MCF 10A (cell line): ENCODE measurements at regions not wholly inside any gene's neighbourhood (a gene's known extent, or its start where the extent isn't known, plus 50 kb on each side); places are given as distances from the start of the nearest gene placed in this dataset.

ENCODE experiments used
- BruUV-seq: library from RNA; stranded (reverse); fragments of 400-500 nt; replicated peaks from 2 replicates; lab custom pipeline; 2021; lab: Mats Ljungman, UMichigan
- CTCF ChIA-PET: fragments of 300-600 bp; sonication (Branson Sonifier 250); formaldehyde crosslinking; extraction: SDS; loops from one replicate; lab custom pipeline; 2021; ENCODE audit warnings: antibody characterized with exemption, inconsistent platforms; lab: Yijun Ruan, JAX
- POLR2A ChIA-PET: fragments of 300-600, 350-650 bp; sonication (Branson Sonifier 250); formaldehyde crosslinking; extraction: SDS; loops from one replicate; lab custom pipeline; 2020; ENCODE audit warnings: antibody characterized with exemption, inconsistent platforms; lab: Yijun Ruan, JAX
- DNase-seq: peaks from one replicate; pipeline ENCODE4 v3.0.0-alpha.2; 2018; ENCODE audit not compliant: unreplicated experiment
- H3K27ac Mint-ChIP-seq: one replicate; pipeline ENCODE4 v1.8.0; 2022; ENCODE audit warnings: mild to moderate bottlenecking, low read depth, mixed read lengths; ENCODE audit not compliant: unreplicated experiment
- H3K27me3 Mint-ChIP-seq: one replicate; pipeline ENCODE4 v1.8.0; 2022; ENCODE audit warnings: mixed read lengths; ENCODE audit not compliant: insufficient read depth, unreplicated experiment
- H3K36me3 Mint-ChIP-seq: one replicate; pipeline ENCODE4 v1.8.0; 2022; ENCODE audit warnings: mild to moderate bottlenecking, moderate library complexity, mixed read lengths; ENCODE audit not compliant: insufficient read depth, unreplicated experiment
- H3K4me1 Mint-ChIP-seq: one replicate; pipeline ENCODE4 v1.8.0; 2022; ENCODE audit warnings: mixed read lengths; ENCODE audit not compliant: insufficient read depth, unreplicated experiment
- H3K4me3 Mint-ChIP-seq: one replicate; pipeline ENCODE4 v1.8.0; 2022; ENCODE audit warnings: mild to moderate bottlenecking, moderate library complexity, mixed read lengths; ENCODE audit not compliant: unreplicated experiment
- H3K9me3 Mint-ChIP-seq: one replicate; pipeline ENCODE4 v1.8.0; 2022; ENCODE audit warnings: mixed read lengths; ENCODE audit not compliant: unreplicated experiment
- intact Hi-C: fragments of 100-400 bp; cut with micrococcal nuclease; formaldehyde crosslinking; loops from 2 replicates; pipeline ENCODE4 v1.14.1; 2022
- TF ChIP-seq, protein P1 (sequence below): fragments of 200-600 bp; IDR thresholded peaks from one replicate; pipeline ENCODE4 v1.8.0; 2022; ENCODE audit warnings: antibody characterized with exemption, mild to moderate bottlenecking; ENCODE audit not compliant: unreplicated experiment

DNA sequence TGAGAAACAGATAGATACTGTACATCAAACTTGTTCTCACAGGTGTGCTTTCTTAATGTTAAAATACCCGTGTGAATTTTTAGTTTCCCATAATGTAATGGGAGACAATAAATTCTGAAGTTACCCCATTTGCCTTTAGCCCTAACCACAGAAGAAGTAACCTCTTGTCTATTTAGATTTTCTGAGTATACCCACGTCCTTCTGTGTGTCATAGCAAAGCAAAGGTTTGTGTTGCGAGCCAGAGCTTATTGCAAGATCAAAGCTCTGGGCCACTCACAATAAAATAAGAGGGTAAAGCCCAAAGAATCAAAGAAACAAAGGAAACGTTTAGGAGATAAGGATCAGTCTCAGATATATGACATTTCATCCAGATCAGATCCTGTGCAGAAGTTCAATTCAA is 73.9 kb downstream of the BMP4 start:
- Mint-ChIP-seq H3K27ac (no peak overlapping the region), H3K9me3 (no peaks in the 10 kb centered on the region), H3K36me3 (no peaks in the 10 kb centered on the region), H3K4me1 (no peaks in the 10 kb centered on the region), H3K27me3 (no peaks in the 10 kb centered on the region), H3K4me3 (no peak overlapping the region)
- no peak for DNase-seq
- no TSS peak for BruUV-seq
- TF ChIP-seq, protein P1, sequence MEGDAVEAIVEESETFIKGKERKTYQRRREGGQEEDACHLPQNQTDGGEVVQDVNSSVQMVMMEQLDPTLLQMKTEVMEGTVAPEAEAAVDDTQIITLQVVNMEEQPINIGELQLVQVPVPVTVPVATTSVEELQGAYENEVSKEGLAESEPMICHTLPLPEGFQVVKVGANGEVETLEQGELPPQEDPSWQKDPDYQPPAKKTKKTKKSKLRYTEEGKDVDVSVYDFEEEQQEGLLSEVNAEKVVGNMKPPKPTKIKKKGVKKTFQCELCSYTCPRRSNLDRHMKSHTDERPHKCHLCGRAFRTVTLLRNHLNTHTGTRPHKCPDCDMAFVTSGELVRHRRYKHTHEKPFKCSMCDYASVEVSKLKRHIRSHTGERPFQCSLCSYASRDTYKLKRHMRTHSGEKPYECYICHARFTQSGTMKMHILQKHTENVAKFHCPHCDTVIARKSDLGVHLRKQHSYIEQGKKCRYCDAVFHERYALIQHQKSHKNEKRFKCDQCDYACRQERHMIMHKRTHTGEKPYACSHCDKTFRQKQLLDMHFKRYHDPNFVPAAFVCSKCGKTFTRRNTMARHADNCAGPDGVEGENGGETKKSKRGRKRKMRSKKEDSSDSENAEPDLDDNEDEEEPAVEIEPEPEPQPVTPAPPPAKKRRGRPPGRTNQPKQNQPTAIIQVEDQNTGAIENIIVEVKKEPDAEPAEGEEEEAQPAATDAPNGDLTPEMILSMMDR: no peak
- ChIA-PET CTCF (no interaction called here), POLR2A (no interaction called here)
- intact Hi-C loops: no loop called here

DNA sequence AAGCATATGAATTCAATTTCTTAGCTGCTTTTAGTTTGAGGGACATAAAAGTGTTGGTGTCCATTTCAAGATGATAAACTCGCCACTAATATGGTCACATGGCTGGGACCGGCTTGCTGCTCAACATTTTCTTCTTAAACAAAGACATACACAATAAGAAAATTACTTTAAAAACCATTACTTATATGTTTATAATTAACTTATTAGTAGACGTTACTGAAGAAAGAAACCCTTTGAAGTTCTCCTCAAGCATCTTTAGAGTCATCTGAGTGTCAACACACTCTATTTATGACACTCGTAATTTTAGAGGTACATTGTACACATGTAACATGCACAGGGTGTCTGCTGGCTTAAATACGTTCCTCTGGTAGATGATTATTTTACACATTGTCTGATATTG is 74.7 kb downstream of the BMP4 start:
- ChIA-PET CTCF (no interaction called here), POLR2A (interaction anchor here (0.5 kb wide), 1 partner anchor 71 kb away, joined by 3 read pairs; no protein-coding TSS in a partner anchor)
- H3K4me3 Mint-ChIP-seq: no peak overlapping the region
- intact Hi-C loops: no loop called here
- no peaks in the 10 kb centered on the region for H3K9me3 Mint-ChIP-seq
- no peaks in the 10 kb centered on the region for H3K4me1 Mint-ChIP-seq
- TF ChIP-seq, protein P1: no peak
- H3K27me3 Mint-ChIP-seq: no peaks in the 10 kb centered on the region
- no peak overlapping the region for H3K27ac Mint-ChIP-seq
- no peaks in the 10 kb centered on the region for H3K36me3 Mint-ChIP-seq
- BruUV-seq: no TSS peak
- DNase-seq: no peak

DNA sequence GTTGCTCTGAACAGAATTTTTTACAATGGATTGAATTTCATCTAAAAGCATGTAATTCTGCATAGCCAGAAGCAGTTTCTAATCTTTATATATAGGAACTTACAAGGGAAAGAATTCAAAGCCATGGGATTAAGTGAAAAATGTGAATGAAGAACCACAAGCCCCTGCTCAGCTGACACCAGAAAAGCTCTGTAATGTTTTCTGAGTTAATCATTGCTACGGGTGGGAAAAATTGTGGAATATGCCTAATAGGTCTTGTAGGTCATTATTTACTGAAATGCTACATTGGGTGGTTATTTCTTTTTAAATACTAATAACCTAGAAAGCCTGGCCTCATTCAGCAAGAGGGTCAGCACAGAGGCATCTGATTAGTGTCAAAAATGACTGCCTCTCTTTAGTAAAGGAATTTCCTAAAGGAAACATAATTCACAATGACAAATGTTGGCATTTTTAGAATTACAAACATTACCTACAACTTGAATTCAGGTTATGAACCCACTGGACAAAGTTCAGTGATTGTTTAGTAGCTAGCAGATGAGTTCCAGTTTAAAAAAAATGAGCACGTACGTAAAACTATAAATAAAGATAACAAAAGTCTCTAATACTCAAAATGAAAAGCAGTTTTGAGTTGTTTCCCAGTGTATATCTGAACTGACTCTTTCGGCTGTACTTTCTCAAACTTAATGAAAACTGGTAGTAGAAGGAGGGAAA is 75.3 kb downstream of the BMP4 start:
- no peak for DNase-seq
- Mint-ChIP-seq H3K9me3 (no peaks in the 10 kb centered on the region), H3K27ac (no peak overlapping the region), H3K4me1 (no peaks in the 10 kb centered on the region), H3K4me3 (no peak overlapping the region), H3K36me3 (no peaks in the 10 kb centered on the region), H3K27me3 (no peaks in the 10 kb centered on the region)
- TF ChIP-seq, protein P1: no peak
- POLR2A ChIA-PET: no interaction called here
- CTCF ChIA-PET: interaction anchor here (0.6 kb wide), 1 partner anchor 294 kb away, joined by 3 read pairs; no protein-coding TSS in a partner anchor
- no TSS peak for BruUV-seq
- intact Hi-C loops: no loop called here

DNA sequence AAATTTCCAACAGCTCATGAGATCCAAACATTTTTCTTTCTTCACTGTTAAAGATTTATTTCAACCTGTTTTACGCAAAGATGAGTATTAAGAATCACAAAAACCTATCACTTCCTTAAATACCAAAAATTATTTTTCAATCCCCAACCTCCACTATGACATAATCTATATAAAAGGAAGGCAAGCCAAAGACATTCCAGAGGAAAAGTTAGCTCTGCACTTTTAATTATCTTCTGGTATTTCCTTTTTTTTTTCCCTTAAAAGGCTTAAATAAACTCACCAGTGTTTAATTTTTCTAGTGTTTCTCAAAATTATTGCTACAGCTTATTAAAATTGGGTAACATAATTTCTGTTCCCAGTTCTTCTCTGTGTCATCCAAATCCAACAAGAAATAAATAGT is 75.9 kb downstream of the BMP4 start:
- Mint-ChIP-seq H3K4me3 (no peak overlapping the region), H3K4me1 (no peaks in the 10 kb centered on the region)
- BruUV-seq: no TSS peak

More for the DNA sequence above, 75.9 kb downstream of the BMP4 start:
- intact Hi-C loops: no loop called here
- CTCF ChIA-PET: interaction anchor here (0.6 kb wide), 1 partner anchor 294 kb away, joined by 3 read pairs; no protein-coding TSS in a partner anchor
- no peaks in the 10 kb centered on the region for H3K36me3 Mint-ChIP-seq
- no peak overlapping the region for H3K27ac Mint-ChIP-seq
- no peak for DNase-seq
- H3K27me3 Mint-ChIP-seq: no peaks in the 10 kb centered on the region
- no peaks in the 10 kb centered on the region for H3K9me3 Mint-ChIP-seq
- POLR2A ChIA-PET: no interaction called here
- TF ChIP-seq, protein P1: no peak
